GM12874 (cell line): ENCODE measurements at regions not wholly inside any gene's neighbourhood (a gene's known extent, or its start where the extent isn't known, plus 50 kb on each side); places are given as distances from the start of the nearest gene placed in this dataset.

ENCODE experiments used
- CTCF ChIP-seq: IDR thresholded peaks from 2 replicates; pipeline ENCODE4 v1.5.1; 2011; ENCODE audit warnings: low read depth, mild to moderate bottlenecking, control low read depth, low read length, moderate library complexity; ENCODE audit not compliant: insufficient read depth

- TF ChIP-seq CTCF, result no peak
Measured at GRCh38 chr4:151620066-151620465, 140.7 kb downstream of the GATB start.
